ACC112 (cell line): ENCODE measurements at regions not wholly inside any gene's neighbourhood (a gene's known extent, or its start where the extent isn't known, plus 50 kb on each side); places are given as distances from the start of the nearest gene placed in this dataset.

ENCODE experiments used
- H2AFZ ChIP-seq: fragments of 200-600 bp; sonication (generic); one replicate; pipeline ENCODE4 v1.6.0; 2017; ENCODE audit warnings: antibody characterized with exemption, low read length; ENCODE audit not compliant: unreplicated experiment
- H3K27ac ChIP-seq: fragments of 200-600 bp; sonication (generic); 2 replicates; pipeline ENCODE4 v1.5.1; 2014; ENCODE audit warnings: low read depth, mild to moderate bottlenecking, antibody characterized with exemption, low read length, moderate library complexity
- H3K27me3 ChIP-seq: fragments of 200-600 bp; sonication (generic); 2 replicates; pipeline ENCODE4 v1.6.1; 2014; ENCODE audit warnings: mild to moderate bottlenecking, antibody characterized with exemption, low read length, moderate library complexity, mixed read lengths; ENCODE audit not compliant: insufficient read depth
- H3K36me3 ChIP-seq: fragments of 200-600 bp; sonication (generic); 2 replicates; pipeline ENCODE4 v1.6.1; 2016; ENCODE audit warnings: mild to moderate bottlenecking, antibody characterized with exemption, low read length, moderate library complexity, mixed read lengths; ENCODE audit not compliant: insufficient read depth
- H3K4me1 ChIP-seq: fragments of 200-600 bp; sonication (generic); one replicate; pipeline ENCODE4 v1.6.1; 2016; ENCODE audit warnings: low read length, mixed read lengths; ENCODE audit not compliant: insufficient read depth, unreplicated experiment, control insufficient read depth
- H3K4me3 ChIP-seq: fragments of 200-600 bp; sonication (generic); 2 replicates; pipeline ENCODE4 v1.5.1; 2014; ENCODE audit warnings: mild to moderate bottlenecking, low read depth, low read length
- H3K79me2 ChIP-seq: fragments of 200-600 bp; sonication (generic); one replicate; pipeline ENCODE4 v1.6.0; 2016; ENCODE audit warnings: low read length; ENCODE audit not compliant: control insufficient read depth, unreplicated experiment, insufficient read depth

- H2AFZ ChIP-seq = no peak overlapping the region
- no peaks in the 10 kb centered on the region for H3K79me2 ChIP-seq
- no peak overlapping the region for H3K4me3 ChIP-seq
- no peak overlapping the region for H3K27ac ChIP-seq
- no peaks in the 10 kb centered on the region for H3K4me1 ChIP-seq
- H3K36me3 ChIP-seq = no peaks in the 10 kb centered on the region
- no peaks in the 10 kb centered on the region for H3K27me3 ChIP-seq
These were observed 390.9 kb upstream of the CDH19 start for GRCh38 chr18:66994790-66995189.

- no peaks in the 10 kb centered on the region for H3K27me3 ChIP-seq
These were observed 389.6 kb upstream of the CDH19 start for GRCh38 chr18:66993492-66993891.

GRCh38 chr18:66990909-66991308 lies 387.0 kb upstream of the CDH19 start:
- Histone ChIP-seq H3K27me3 (no peaks in the 10 kb centered on the region), H3K4me1 (no peaks in the 10 kb centered on the region), H3K4me3 (no peak overlapping the region), H3K27ac (no peak overlapping the region), H2AFZ (no peak overlapping the region), H3K36me3 (no peaks in the 10 kb centered on the region), H3K79me2 (no peaks in the 10 kb centered on the region)

More at GRCh38 chr18:66993492-66993891, 389.6 kb upstream of the CDH19 start:
- no peaks in the 10 kb centered on the region for H3K4me1 ChIP-seq
- no peaks in the 10 kb centered on the region for H3K36me3 ChIP-seq
- H3K4me3 ChIP-seq = no peak overlapping the region
- no peak overlapping the region for H3K27ac ChIP-seq
- H3K79me2 ChIP-seq = no peaks in the 10 kb centered on the region
- no peak overlapping the region for H2AFZ ChIP-seq

- Histone ChIP-seq H3K4me1 (no peaks in the 10 kb centered on the region), H3K36me3 (no peaks in the 10 kb centered on the region), H3K27ac (no peak overlapping the region), H3K4me3 (no peak overlapping the region), H3K79me2 (no peaks in the 10 kb centered on the region), H3K27me3 (no peaks in the 10 kb centered on the region), H2AFZ (no peak overlapping the region)
These were observed 375.1 kb upstream of the CDH19 start for GRCh38 chr18:66979009-66979408.

GRCh38 chr18:66972681-66973080 lies 368.8 kb upstream of the CDH19 start:
- Histone ChIP-seq H3K79me2 (no peaks in the 10 kb centered on the region), H3K4me3 (no peak overlapping the region), H3K36me3 (no peaks in the 10 kb centered on the region), H3K27ac (no peak overlapping the region), H3K27me3 (no peaks in the 10 kb centered on the region), H2AFZ (no peak overlapping the region), H3K4me1 (no peaks in the 10 kb centered on the region)

- Histone ChIP-seq H3K4me1 (no peaks in the 10 kb centered on the region), H3K36me3 (no peaks in the 10 kb centered on the region), H3K4me3 (no peak overlapping the region), H2AFZ (no peak overlapping the region), H3K27me3 (no peaks in the 10 kb centered on the region), H3K79me2 (no peaks in the 10 kb centered on the region), H3K27ac (no peak overlapping the region)
These were observed 368.1 kb upstream of the CDH19 start for GRCh38 chr18:66971960-66972359.

GRCh38 chr18:66966171-66966570 lies 362.3 kb upstream of the CDH19 start:
- H3K36me3 ChIP-seq = no peaks in the 10 kb centered on the region
- H3K79me2 ChIP-seq = no peaks in the 10 kb centered on the region
- H3K27ac ChIP-seq = no peak overlapping the region
- no peaks in the 10 kb centered on the region for H3K4me1 ChIP-seq
- H3K27me3 ChIP-seq = no peaks in the 10 kb centered on the region
- no peak overlapping the region for H2AFZ ChIP-seq
- no peak overlapping the region for H3K4me3 ChIP-seq

- Histone ChIP-seq H2AFZ (no peak overlapping the region), H3K36me3 (no peaks in the 10 kb centered on the region), H3K27ac (no peak overlapping the region), H3K79me2 (no peaks in the 10 kb centered on the region), H3K4me1 (no peaks in the 10 kb centered on the region), H3K4me3 (no peak overlapping the region), H3K27me3 (no peaks in the 10 kb centered on the region)
These were observed 354.4 kb upstream of the CDH19 start for GRCh38 chr18:66958309-66958708.

GRCh38 chr18:66951750-66952149 lies 347.9 kb upstream of the CDH19 start:
- Histone ChIP-seq H3K36me3 (no peaks in the 10 kb centered on the region), H3K4me3 (no peak overlapping the region), H3K27ac (no peak overlapping the region), H3K79me2 (no peaks in the 10 kb centered on the region), H2AFZ (no peak overlapping the region), H3K27me3 (no peaks in the 10 kb centered on the region), H3K4me1 (no peaks in the 10 kb centered on the region)

- Histone ChIP-seq H3K36me3 (no peaks in the 10 kb centered on the region), H3K79me2 (no peaks in the 10 kb centered on the region), H3K27me3 (no peaks in the 10 kb centered on the region), H2AFZ (no peak overlapping the region), H3K4me1 (no peaks in the 10 kb centered on the region), H3K4me3 (no peak overlapping the region), H3K27ac (no peak overlapping the region)
These were observed 345.5 kb upstream of the CDH19 start for GRCh38 chr18:66949419-66949818.

GRCh38 chr18:66937546-66937945 lies 333.7 kb upstream of the CDH19 start:
- H3K27ac ChIP-seq = no peak overlapping the region
- H3K4me3 ChIP-seq = no peak overlapping the region
- no peaks in the 10 kb centered on the region for H3K36me3 ChIP-seq
- no peak overlapping the region for H2AFZ ChIP-seq
- no peaks in the 10 kb centered on the region for H3K27me3 ChIP-seq
- H3K79me2 ChIP-seq = no peaks in the 10 kb centered on the region
- no peaks in the 10 kb centered on the region for H3K4me1 ChIP-seq
